ENCODE measurements at regions not wholly inside any gene's neighbourhood (a gene's known extent, or its start where the extent isn't known, plus 50 kb on each side); places are given as distances from the start of the nearest gene placed in this dataset.

- TF ChIP-seq CTCF (IDR thresholded peaks at IDR 0.05) (peak; percentile 51 to 80 (median 54)), POLR2A (IDR thresholded peaks at IDR 0.05) (no peak)
These were observed 56.4 kb upstream of the PIWIL1 start for GRCh38 chr12:130281153-130281799.
